RKO (cell line): ENCODE measurements at regions not wholly inside any gene's neighbourhood (a gene's known extent, or its start where the extent isn't known, plus 50 kb on each side); places are given as distances from the start of the nearest gene placed in this dataset.

Experiments
- DNase-seq: peaks from one replicate; pipeline ENCODE4 v3.0.0-alpha.2; 2016; ENCODE audit warnings: low spot score

GRCh38 chr10:58140691-58141347, 126.9 kb downstream of the IPMK start:
- DNase-seq, result no peak

- no peak for DNase-seq
Measured at GRCh38 chr10:58140054-58140453, 127.6 kb downstream of the IPMK start.

GRCh38 chr10:58137813-58138212, 129.9 kb downstream of the IPMK start:
- DNase-seq, result no peak

GRCh38 chr10:58115218-58116050, 152.3 kb downstream of the IPMK start:
- DNase-seq, result no peak

GRCh38 chr10:58109731-58110130, 158.0 kb downstream of the IPMK start:
- no peak for DNase-seq

GRCh38 chr10:58107506-58107905, 160.2 kb downstream of the IPMK start:
- peak; percentile 34 for DNase-seq

GRCh38 chr10:58106211-58107035, 161.3 kb downstream of the IPMK start:
- no peak for DNase-seq

GRCh38 chr10:58104351-58104751, 163.3 kb downstream of the IPMK start:
- DNase-seq, result no peak

GRCh38 chr10:58102897-58103296, 164.8 kb downstream of the IPMK start:
- no peak for DNase-seq

- DNase-seq, result no peak
Measured at GRCh38 chr10:58101682-58102081, 166.0 kb downstream of the IPMK start.

GRCh38 chr10:58094985-58095718, 172.5 kb downstream of the IPMK start:
- no peak for DNase-seq

- no peak for DNase-seq
Measured at GRCh38 chr10:58091886-58092285, 175.8 kb downstream of the IPMK start.

- DNase-seq, result no peak
Measured at GRCh38 chr10:58089739-58090138, 178.0 kb downstream of the IPMK start.

- no peak for DNase-seq
Measured at GRCh38 chr10:58087896-58088295, 179.8 kb downstream of the IPMK start.

- DNase-seq, result no peak
Measured at GRCh38 chr10:58086763-58087150, 180.9 kb downstream of the IPMK start.

GRCh38 chr10:58086144-58086762, 181.4 kb downstream of the IPMK start:
- DNase-seq, result no peak

GRCh38 chr10:58082248-58082647, 185.4 kb downstream of the IPMK start:
- no peak for DNase-seq

- no peak for DNase-seq
Measured at GRCh38 chr10:58081353-58081752, 186.3 kb downstream of the IPMK start.

- DNase-seq, result no peak
Measured at GRCh38 chr10:58079461-58079860, 188.2 kb downstream of the IPMK start.

GRCh38 chr10:58072634-58073033, 195.1 kb downstream of the IPMK start:
- no peak for DNase-seq

- no peak for DNase-seq
Measured at GRCh38 chr10:58070956-58071355, 196.7 kb downstream of the IPMK start.

- DNase-seq, result no peak
Measured at GRCh38 chr10:58068809-58069208, 198.9 kb downstream of the IPMK start.
